Glomerular endothelial cell (primary cell): ENCODE measurements at regions not wholly inside any gene's neighbourhood (a gene's known extent, or its start where the extent isn't known, plus 50 kb on each side); places are given as distances from the start of the nearest gene placed in this dataset.

Experiments used
- DNase-seq: peaks from one replicate; pipeline ENCODE4 v3.0.0-alpha.2; 2011; ENCODE audit warnings: low read depth, low spot score; ENCODE audit errors: extremely low read depth

GRCh38 chr5:72558046-72558336 lies 50.8 kb upstream of the ZNF366 start:
- DNase-seq: no peak

DNA sequence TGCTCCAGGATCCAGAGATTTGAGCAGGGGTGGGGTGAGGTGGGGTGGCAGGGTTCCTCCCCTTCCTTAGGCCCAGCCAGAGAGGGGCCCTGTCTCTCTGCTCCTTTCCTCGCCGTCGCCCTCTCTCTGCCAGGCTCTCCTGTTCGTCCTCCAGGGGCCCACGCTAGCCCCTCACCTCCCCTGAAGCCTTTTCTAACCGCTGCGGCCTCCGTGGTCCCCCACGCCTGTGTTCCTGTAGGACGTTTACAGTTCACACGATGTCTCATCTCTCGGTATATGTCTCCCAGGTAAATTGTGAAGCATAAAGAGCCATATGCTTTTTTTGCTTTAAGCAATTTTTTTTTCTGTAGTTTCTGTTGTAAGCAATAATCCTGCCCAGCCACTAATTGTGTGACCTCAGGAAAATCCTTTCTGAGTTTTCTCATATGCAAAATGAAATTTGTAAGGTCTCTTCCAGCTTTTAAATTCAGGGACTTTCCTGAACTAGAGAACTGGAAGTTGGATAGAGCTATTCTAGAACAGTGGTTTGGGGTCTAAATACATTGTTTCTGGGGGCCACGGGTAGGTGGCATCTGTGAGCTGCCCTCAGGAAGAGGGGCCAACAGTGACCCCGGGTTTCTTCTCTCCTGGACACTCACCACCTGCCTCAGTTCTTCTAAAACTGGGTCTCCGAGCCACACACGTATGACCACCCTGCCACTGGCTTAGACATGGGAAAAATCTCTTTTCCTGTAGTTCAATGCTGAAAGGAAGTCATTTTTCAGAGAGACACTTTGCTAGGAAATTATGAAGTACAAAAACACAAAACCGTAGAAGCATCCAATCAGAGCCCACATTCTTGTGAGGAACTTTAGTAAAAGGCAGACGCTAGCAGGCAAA lies 50.2 kb upstream of the ZNF366 start:
- no peak for DNase-seq
